HepG2 (cell line): ENCODE measurements at regions not wholly inside any gene's neighbourhood (a gene's known extent, or its start where the extent isn't known, plus 50 kb on each side); places are given as distances from the start of the nearest gene placed in this dataset.

ENCODE experiments used
- CTCF ChIP-seq: sonication (generic); formaldehyde crosslinking; IDR thresholded peaks from 2 replicates; pipeline ENCODE4 v1.5.0; 2020; ENCODE audit warnings: mild to moderate bottlenecking, missing genetic modification reagents, moderate library complexity
- HBP1 ChIP-seq: IDR thresholded peaks from 2 replicates; pipeline ENCODE4 v1.6.1; 2016; ENCODE audit warnings: low read depth, control low read depth
- MAX ChIP-seq: IDR thresholded peaks from 2 replicates; pipeline ENCODE4 v1.6.1; 2012; ENCODE audit warnings: inconsistent platforms
- PBX3 ChIP-seq: sonication (generic); formaldehyde crosslinking; IDR thresholded peaks from 2 replicates; pipeline ENCODE4 v1.8.1; 2023; ENCODE audit warnings: missing genetic modification reagents, inconsistent platforms, borderline replicate concordance
- PTBP1 ChIP-seq: fragments of 200-400 bp; formaldehyde crosslinking; IDR thresholded peaks from 2 replicates; pipeline ENCODE4 v1.6.1; 2018; ENCODE audit warnings: low read length, low read depth; ENCODE audit not compliant: poor library complexity, severe bottlenecking
- RFX5 ChIP-seq: IDR thresholded peaks from 2 replicates; pipeline ENCODE4 v1.6.1; 2011; ENCODE audit warnings: low read depth, low read length, improper control_type of control experiment
- TAF1 ChIP-seq: sonication (generic); formaldehyde crosslinking; IDR thresholded peaks from 2 replicates; pipeline ENCODE4 v1.4.0; 2020; ENCODE audit warnings: missing genetic modification reagents
- WIZ ChIP-seq: sonication (generic); formaldehyde crosslinking; IDR thresholded peaks from 2 replicates; pipeline ENCODE4 v1.5.1; 2020; ENCODE audit warnings: mild to moderate bottlenecking, missing genetic modification reagents
- ZNF460 ChIP-seq: sonication (generic); formaldehyde crosslinking; IDR thresholded peaks from 2 replicates; pipeline ENCODE4 v1.5.1; 2020; ENCODE audit warnings: missing genetic modification reagents, mild to moderate bottlenecking, borderline replicate concordance
- ZNF839 ChIP-seq: sonication (generic); formaldehyde crosslinking; IDR thresholded peaks from 2 replicates; pipeline ENCODE4 v1.4.0; 2020; ENCODE audit warnings: missing genetic modification reagents, mild to moderate bottlenecking, borderline replicate concordance

- no peak for TF ChIP-seq CTCF
- TF ChIP-seq PTBP1, result no peak
- no peak for TF ChIP-seq RFX5
- TF ChIP-seq HBP1, result no peak
- no peak for TF ChIP-seq PBX3 (CRISPR knock-in tag)
- TF ChIP-seq ZNF460 (CRISPR knock-in tag), result no peak
- no peak for TF ChIP-seq ZNF839 (CRISPR knock-in tag)
- TF ChIP-seq MAX, result no peak
- no peak for TF ChIP-seq WIZ (CRISPR knock-in tag)
- no peak for TF ChIP-seq TAF1 (CRISPR knock-in tag)
Observed at GRCh38 chr9:19967216-19967887, 178.5 kb upstream of the SLC24A2 start.
